ENCODE measurements at regions not wholly inside any gene's neighbourhood (a gene's known extent, or its start where the extent isn't known, plus 50 kb on each side); places are given as distances from the start of the nearest gene placed in this dataset.

GRCh38 chr10:78813526-78813925 lies 255.2 kb upstream of the ZMIZ1 start:
- no peaks in the 10 kb centered on the region for H3K4me1 ChIP-seq (ENCODE audit: insufficient read depth, low read length, severe bottlenecking)
- H3K27ac ChIP-seq (ENCODE audit: low read depth, low read length, poor library complexity, severe bottlenecking) = no peak overlapping the region
- no peaks in the 10 kb centered on the region for H3K79me2 ChIP-seq (ENCODE audit: insufficient read depth, low read length)
- no peaks in the 10 kb centered on the region for H3F3A ChIP-seq (ENCODE audit: insufficient read depth, low read length)
- H3K9me2 ChIP-seq (ENCODE audit: low read depth, low read length) = no peaks in the 10 kb centered on the region
- no peak overlapping the region for H3K4me3 ChIP-seq (ENCODE audit: low read depth, low read length, poor library complexity, severe bottlenecking)
- H3K36me3 ChIP-seq (ENCODE audit: insufficient read depth, low read length) = no peaks in the 10 kb centered on the region
- no peak overlapping the region for H2AFZ ChIP-seq (ENCODE audit: low read length)
- H3K9me3 ChIP-seq (ENCODE audit: low read length) = no peaks in the 10 kb centered on the region
- H3K27me3 ChIP-seq (ENCODE audit: insufficient read depth, low read length) = 0 out of 2 replicates have a peak, but pooled peaks cover 7% of the 10 kb centered on the region
- H3K9ac ChIP-seq (ENCODE audit: low read length) = no peak overlapping the region
- no peak for TF ChIP-seq CTCF (IDR thresholded peaks at IDR 0.05; ENCODE audit: low read length)
- H3K4me2 ChIP-seq (ENCODE audit: low read length) = no peak overlapping the region
- H4K20me1 ChIP-seq (ENCODE audit: insufficient read depth, low read length) = no peaks in the 10 kb centered on the region

- TF ChIP-seq CTCF (IDR thresholded peaks at IDR 0.05; ENCODE audit: low read length) (no peak), EZH2 (IDR thresholded peaks at IDR 0.05; ENCODE audit: borderline replicate concordance, low read length) (no peak)
- no peaks in the 10 kb centered on the region for H3K9me3 ChIP-seq (ENCODE audit: low read length)
- no peak overlapping the region for H3K27ac ChIP-seq (ENCODE audit: low read depth, low read length, poor library complexity, severe bottlenecking)
- H3K79me2 ChIP-seq (ENCODE audit: insufficient read depth, low read length) = no peaks in the 10 kb centered on the region
- no peak overlapping the region for H3K4me2 ChIP-seq (ENCODE audit: low read length)
- H3K9ac ChIP-seq (ENCODE audit: low read length) = no peak overlapping the region
- H3K27me3 ChIP-seq (ENCODE audit: insufficient read depth, low read length) = 0 out of 2 replicates have a peak, but pooled peaks cover 7% of the 10 kb centered on the region
- H3K4me3 ChIP-seq (ENCODE audit: low read depth, low read length, poor library complexity, severe bottlenecking) = no peak overlapping the region
- no peaks in the 10 kb centered on the region for H3K9me2 ChIP-seq (ENCODE audit: low read depth, low read length)
- no peaks in the 10 kb centered on the region for H3K36me3 ChIP-seq (ENCODE audit: insufficient read depth, low read length)
- H3K4me1 ChIP-seq (ENCODE audit: insufficient read depth, low read length, severe bottlenecking) = no peaks in the 10 kb centered on the region
- no peak overlapping the region for H2AFZ ChIP-seq (ENCODE audit: low read length)
- no peaks in the 10 kb centered on the region for H4K20me1 ChIP-seq (ENCODE audit: insufficient read depth, low read length)
- H3F3A ChIP-seq (ENCODE audit: insufficient read depth, low read length) = no peaks in the 10 kb centered on the region
Observed at GRCh38 chr10:78813998-78814399, 254.8 kb upstream of the ZMIZ1 start.

- H3K9ac ChIP-seq (ENCODE audit: low read length) = no peak overlapping the region
- TF ChIP-seq CTCF (IDR thresholded peaks at IDR 0.05; ENCODE audit: low read length) (no peak), EZH2 (IDR thresholded peaks at IDR 0.05; ENCODE audit: borderline replicate concordance, low read length) (no peak)
- H4K20me1 ChIP-seq (ENCODE audit: insufficient read depth, low read length) = no peaks in the 10 kb centered on the region
- H3K27me3 ChIP-seq (ENCODE audit: insufficient read depth, low read length) = 0 out of 2 replicates have a peak, but pooled peaks cover 7% of the 10 kb centered on the region
- H3K9me2 ChIP-seq (ENCODE audit: low read depth, low read length) = no peaks in the 10 kb centered on the region
- no peak overlapping the region for H3K27ac ChIP-seq (ENCODE audit: low read depth, low read length, poor library complexity, severe bottlenecking)
- no peak overlapping the region for H2AFZ ChIP-seq (ENCODE audit: low read length)
- H3K79me2 ChIP-seq (ENCODE audit: insufficient read depth, low read length) = no peaks in the 10 kb centered on the region
- no peaks in the 10 kb centered on the region for H3K4me1 ChIP-seq (ENCODE audit: insufficient read depth, low read length, severe bottlenecking)
- no peaks in the 10 kb centered on the region for H3F3A ChIP-seq (ENCODE audit: insufficient read depth, low read length)
- no peak overlapping the region for H3K4me2 ChIP-seq (ENCODE audit: low read length)
- no peaks in the 10 kb centered on the region for H3K36me3 ChIP-seq (ENCODE audit: insufficient read depth, low read length)
- H3K9me3 ChIP-seq (ENCODE audit: low read length) = no peaks in the 10 kb centered on the region
- H3K4me3 ChIP-seq (ENCODE audit: low read depth, low read length, poor library complexity, severe bottlenecking) = no peak overlapping the region
Observed at GRCh38 chr10:78814407-78814806, 254.4 kb upstream of the ZMIZ1 start.
